22Rv1 (cell line): ENCODE measurements at regions not wholly inside any gene's neighbourhood (a gene's known extent, or its start where the extent isn't known, plus 50 kb on each side); places are given as distances from the start of the nearest gene placed in this dataset.

Experiments
- ZFX ChIP-seq: fragments of 450-650 bp; IDR thresholded peaks from 2 replicates; pipeline ENCODE4 v1.6.1; 2017; ENCODE audit warnings: antibody characterized with exemption, borderline replicate concordance
- TF ChIP-seq, protein P1 (sequence below): fragments of 450-650 bp; IDR thresholded peaks from 2 replicates; pipeline ENCODE4 v1.5.1; 2017; ENCODE audit warnings: mild to moderate bottlenecking

DNA sequence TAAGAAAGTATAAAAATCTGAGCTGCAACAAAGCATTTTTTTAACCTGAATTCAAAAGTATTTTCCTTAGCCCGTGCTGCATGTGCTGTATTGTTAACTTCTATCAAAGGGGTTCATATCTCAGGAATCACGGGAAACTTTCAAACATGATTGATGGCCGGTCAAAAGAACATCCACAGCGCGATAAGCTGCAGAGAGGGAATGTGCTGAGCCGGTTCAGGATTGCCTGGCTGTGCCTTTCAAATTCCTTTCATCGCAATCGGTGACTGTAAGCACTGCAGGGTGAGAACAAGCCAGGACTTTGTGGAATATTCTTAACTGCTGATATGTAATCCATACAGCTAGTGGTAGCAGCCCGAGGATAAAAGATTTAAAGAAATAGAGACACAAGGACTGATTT, 210.9 kb upstream of the NOCT start:
- TF ChIP-seq, protein P1, sequence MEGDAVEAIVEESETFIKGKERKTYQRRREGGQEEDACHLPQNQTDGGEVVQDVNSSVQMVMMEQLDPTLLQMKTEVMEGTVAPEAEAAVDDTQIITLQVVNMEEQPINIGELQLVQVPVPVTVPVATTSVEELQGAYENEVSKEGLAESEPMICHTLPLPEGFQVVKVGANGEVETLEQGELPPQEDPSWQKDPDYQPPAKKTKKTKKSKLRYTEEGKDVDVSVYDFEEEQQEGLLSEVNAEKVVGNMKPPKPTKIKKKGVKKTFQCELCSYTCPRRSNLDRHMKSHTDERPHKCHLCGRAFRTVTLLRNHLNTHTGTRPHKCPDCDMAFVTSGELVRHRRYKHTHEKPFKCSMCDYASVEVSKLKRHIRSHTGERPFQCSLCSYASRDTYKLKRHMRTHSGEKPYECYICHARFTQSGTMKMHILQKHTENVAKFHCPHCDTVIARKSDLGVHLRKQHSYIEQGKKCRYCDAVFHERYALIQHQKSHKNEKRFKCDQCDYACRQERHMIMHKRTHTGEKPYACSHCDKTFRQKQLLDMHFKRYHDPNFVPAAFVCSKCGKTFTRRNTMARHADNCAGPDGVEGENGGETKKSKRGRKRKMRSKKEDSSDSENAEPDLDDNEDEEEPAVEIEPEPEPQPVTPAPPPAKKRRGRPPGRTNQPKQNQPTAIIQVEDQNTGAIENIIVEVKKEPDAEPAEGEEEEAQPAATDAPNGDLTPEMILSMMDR = no peak
- no peak for TF ChIP-seq ZFX
